ENCODE measurements at regions not wholly inside any gene's neighbourhood (a gene's known extent, or its start where the extent isn't known, plus 50 kb on each side); places are given as distances from the start of the nearest gene placed in this dataset.

DNA sequence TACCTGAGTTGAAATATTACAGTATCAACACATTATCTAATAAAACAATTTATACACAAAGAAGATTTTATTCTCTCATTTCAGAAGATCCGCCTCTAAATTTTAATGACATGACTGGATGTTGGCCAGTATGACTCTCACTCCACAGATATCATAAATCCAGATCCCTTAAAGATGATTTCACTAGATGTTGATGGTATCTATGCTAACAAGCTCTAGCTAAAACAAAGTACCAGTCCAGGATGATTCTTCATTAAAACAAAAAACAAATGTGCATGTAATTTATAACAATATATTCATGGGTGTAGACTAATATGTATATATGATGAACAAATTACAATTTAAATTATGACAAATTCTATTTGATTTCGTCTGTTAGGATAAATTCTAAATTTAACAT, 708.4 kb downstream of the SATB2 start:
- Histone ChIP-seq H3K27me3 (ENCODE audit: control insufficient read depth in 2 of 2, insufficient read depth in 1 of 2, low read length in 1 of 2) (no peaks in the 10 kb centered on the region), H3K4me1 (ENCODE audit: control insufficient read depth in 2 of 2, insufficient read depth in 2 of 2, low read length in 2 of 2) (no peaks in the 10 kb centered on the region), H3K27ac (ENCODE audit: low read depth in 1 of 2, low read length in 1 of 2) (no peak overlapping the region), H3K9me3 (ENCODE audit: control insufficient read depth in 2 of 2, insufficient read depth in 1 of 2, low read length in 1 of 2) (no peaks in the 10 kb centered on the region), H3K4me3 (ENCODE audit: low read length in 2 of 2) (no peak overlapping the region), H3K36me3 (ENCODE audit: control insufficient read depth in 2 of 2, insufficient read depth in 2 of 2, low read length in 1 of 2) (no peaks in the 10 kb centered on the region)
- no peak for DNase-seq (ENCODE audit: low read depth in 6 of 9, low spot score in 9 of 9)
- 86% methylated on average over 2 of the region's 2 CpGs for WGBS

DNA sequence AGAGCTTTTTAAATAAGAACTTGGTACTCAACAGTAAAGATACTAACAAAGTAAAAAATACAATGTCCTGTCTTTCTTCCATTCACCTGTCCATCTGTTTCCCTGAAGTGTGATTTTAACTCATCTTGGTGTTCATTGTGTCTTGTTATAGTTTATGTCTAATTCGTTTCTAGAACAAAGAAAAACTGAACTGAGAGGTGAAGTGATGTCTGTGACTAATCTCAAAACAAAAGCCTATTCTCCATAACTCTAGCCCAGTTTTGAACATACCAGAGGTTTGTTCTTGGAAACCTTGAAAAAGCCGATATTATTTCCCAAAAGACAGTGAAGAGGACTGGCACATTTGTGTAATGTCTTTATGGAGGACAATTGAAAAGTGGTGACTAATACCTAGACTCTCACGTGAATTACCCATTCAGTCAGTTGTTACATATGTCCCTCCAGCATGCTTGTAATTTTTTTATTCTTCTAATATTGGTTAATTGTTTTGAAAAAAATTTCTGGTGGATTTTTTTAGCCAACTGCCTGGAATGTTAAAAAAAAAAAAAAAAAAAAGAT, 725.8 kb downstream of the SATB2 start:
- WGBS: 78% methylated on average over 3 of the region's 3 CpGs
- Histone ChIP-seq H3K9me3 (ENCODE audit: control insufficient read depth in 2 of 2, insufficient read depth in 1 of 2, low read length in 1 of 2) (no peaks in the 10 kb centered on the region), H3K27me3 (ENCODE audit: control insufficient read depth in 2 of 2, insufficient read depth in 1 of 2, low read length in 1 of 2) (no peaks in the 10 kb centered on the region), H3K4me3 (ENCODE audit: low read length in 2 of 2) (no peak overlapping the region), H3K36me3 (ENCODE audit: control insufficient read depth in 2 of 2, insufficient read depth in 2 of 2, low read length in 1 of 2) (no peaks in the 10 kb centered on the region), H3K27ac (ENCODE audit: low read depth in 1 of 2, low read length in 1 of 2) (no peak overlapping the region), H3K4me1 (ENCODE audit: control insufficient read depth in 2 of 2, insufficient read depth in 2 of 2, low read length in 2 of 2) (no peaks in the 10 kb centered on the region)
- DNase-seq (ENCODE audit: low read depth in 6 of 9, low spot score in 9 of 9): no peak

DNA sequence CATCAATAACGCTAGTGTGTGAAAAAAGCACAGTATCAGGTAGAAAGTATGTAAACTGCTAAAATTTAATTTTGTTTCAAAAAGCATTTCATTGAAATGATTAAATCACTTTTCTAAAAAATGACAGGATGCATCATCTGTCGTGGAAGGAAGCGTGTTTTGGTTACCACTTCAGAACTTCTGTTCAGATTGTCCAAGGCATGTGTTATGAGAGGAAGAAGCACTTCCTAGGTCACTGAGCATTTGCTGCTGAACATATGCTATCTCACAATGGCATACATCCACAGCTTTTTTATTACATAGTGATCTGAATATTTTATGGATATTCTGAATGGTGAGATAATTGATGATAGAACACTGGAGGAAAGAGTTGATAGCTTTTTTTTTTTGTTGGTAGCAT, 737.5 kb downstream of the SATB2 start:
- DNase-seq (ENCODE audit: low read depth in 6 of 9, low spot score in 9 of 9): no peak
- WGBS: 78% methylated on average over 3 of the region's 3 CpGs
- no peaks in the 10 kb centered on the region for H3K4me1 ChIP-seq (ENCODE audit: control insufficient read depth in 2 of 2, insufficient read depth in 2 of 2, low read length in 2 of 2)
- no peak overlapping the region for H3K4me3 ChIP-seq (ENCODE audit: low read length in 2 of 2)
- no peaks in the 10 kb centered on the region for H3K36me3 ChIP-seq (ENCODE audit: control insufficient read depth in 2 of 2, insufficient read depth in 2 of 2, low read length in 1 of 2)
- H3K9me3 ChIP-seq (ENCODE audit: control insufficient read depth in 2 of 2, insufficient read depth in 1 of 2, low read length in 1 of 2): no peaks in the 10 kb centered on the region
- no peaks in the 10 kb centered on the region for H3K27me3 ChIP-seq (ENCODE audit: control insufficient read depth in 2 of 2, insufficient read depth in 1 of 2, low read length in 1 of 2)
- no peak overlapping the region for H3K27ac ChIP-seq (ENCODE audit: low read depth in 1 of 2, low read length in 1 of 2)

DNA sequence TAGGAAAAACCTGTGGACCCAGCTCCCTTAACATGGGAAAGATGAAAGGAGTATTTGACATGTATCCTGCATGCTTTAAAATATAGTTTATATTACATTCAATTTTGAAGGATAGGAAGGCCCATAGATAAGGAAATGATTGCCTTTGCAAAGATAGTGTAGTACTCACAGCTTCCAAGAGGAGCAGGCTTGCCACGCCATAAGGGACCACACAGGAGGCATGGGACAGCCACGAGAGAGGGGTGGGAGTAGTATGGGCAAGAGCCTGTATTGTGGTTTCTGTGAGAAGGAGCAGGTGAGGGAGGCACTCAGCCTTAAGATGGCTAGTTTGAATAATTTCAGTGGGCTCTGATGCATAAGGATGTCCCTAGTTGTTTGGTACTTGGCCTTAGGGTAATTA, 740.3 kb downstream of the SATB2 start:
- H3K36me3 ChIP-seq (ENCODE audit: control insufficient read depth in 2 of 2, insufficient read depth in 2 of 2, low read length in 1 of 2): no peaks in the 10 kb centered on the region
- H3K27ac ChIP-seq (ENCODE audit: low read depth in 1 of 2, low read length in 1 of 2): no peak overlapping the region

DNA sequence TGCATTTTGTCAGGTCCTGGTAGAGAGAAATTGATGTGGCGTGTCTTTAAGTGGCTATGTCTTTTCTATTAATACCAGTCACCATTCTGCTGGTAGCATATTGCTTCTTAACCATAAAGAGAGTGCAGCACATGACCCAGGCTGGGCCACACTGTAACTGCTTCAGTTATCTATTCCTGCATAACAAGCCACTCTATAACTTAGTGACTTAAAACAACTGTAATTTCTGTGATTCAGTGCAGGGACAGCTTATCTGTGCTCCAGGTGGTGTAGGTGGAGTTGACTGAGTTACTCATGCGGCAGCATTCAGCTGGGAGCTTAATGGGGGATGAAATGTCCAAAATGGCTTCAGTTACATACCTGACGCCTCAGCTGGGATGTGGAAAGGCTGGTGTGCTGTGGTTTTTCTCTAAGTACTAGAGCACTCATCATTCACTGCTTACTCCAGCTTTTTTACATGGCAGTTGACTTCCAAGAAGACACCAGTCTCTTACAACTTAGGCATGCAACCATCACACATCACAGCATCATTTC, 742.4 kb downstream of the SATB2 start:
- WGBS: 95% methylated on average over 3 of the region's 3 CpGs

More for the DNA sequence above, 740.3 kb downstream of the SATB2 start:
- WGBS: 86% methylated on average over 2 of the region's 2 CpGs
- no peaks in the 10 kb centered on the region for H3K27me3 ChIP-seq (ENCODE audit: control insufficient read depth in 2 of 2, insufficient read depth in 1 of 2, low read length in 1 of 2)
- no peaks in the 10 kb centered on the region for H3K9me3 ChIP-seq (ENCODE audit: control insufficient read depth in 2 of 2, insufficient read depth in 1 of 2, low read length in 1 of 2)
- H3K4me1 ChIP-seq (ENCODE audit: control insufficient read depth in 2 of 2, insufficient read depth in 2 of 2, low read length in 2 of 2): no peaks in the 10 kb centered on the region
- no peak overlapping the region for H3K4me3 ChIP-seq (ENCODE audit: low read length in 2 of 2)
- no peak for DNase-seq (ENCODE audit: low read depth in 6 of 9, low spot score in 9 of 9)

DNA sequence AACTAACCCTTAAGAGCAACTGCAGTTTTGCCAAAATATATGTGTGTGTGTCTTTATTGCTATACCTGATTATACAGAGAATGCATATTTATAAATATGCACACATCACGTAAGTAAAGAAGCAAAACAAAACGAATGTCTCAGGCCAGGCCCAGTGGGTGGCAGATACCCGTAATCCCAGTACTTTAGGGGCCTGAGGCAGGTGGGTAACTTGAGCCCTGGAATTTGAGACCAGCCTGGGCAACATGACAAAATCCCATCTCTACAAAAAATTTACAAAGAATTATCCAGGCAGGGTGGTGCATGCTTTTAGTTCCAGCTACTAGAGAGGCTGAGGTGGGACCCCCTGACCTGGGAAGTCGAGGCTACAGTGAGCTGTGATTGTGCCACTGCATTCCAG, 745.3 kb downstream of the SATB2 start:
- WGBS: 67% methylated on average over 4 of the region's 4 CpGs
- H3K4me1 ChIP-seq (ENCODE audit: control insufficient read depth in 2 of 2, insufficient read depth in 2 of 2, low read length in 2 of 2): no peaks in the 10 kb centered on the region

More for the DNA sequence above, 742.4 kb downstream of the SATB2 start:
- no peak overlapping the region for H3K27ac ChIP-seq (ENCODE audit: low read depth in 1 of 2, low read length in 1 of 2)
- H3K4me1 ChIP-seq (ENCODE audit: control insufficient read depth in 2 of 2, insufficient read depth in 2 of 2, low read length in 2 of 2): no peaks in the 10 kb centered on the region
- H3K4me3 ChIP-seq (ENCODE audit: low read length in 2 of 2): no peak overlapping the region
- H3K36me3 ChIP-seq (ENCODE audit: control insufficient read depth in 2 of 2, insufficient read depth in 2 of 2, low read length in 1 of 2): no peaks in the 10 kb centered on the region
- DNase-seq (ENCODE audit: low read depth in 6 of 9, low spot score in 9 of 9): no peak
- H3K27me3 ChIP-seq (ENCODE audit: control insufficient read depth in 2 of 2, insufficient read depth in 1 of 2, low read length in 1 of 2): no peaks in the 10 kb centered on the region
- H3K9me3 ChIP-seq (ENCODE audit: control insufficient read depth in 2 of 2, insufficient read depth in 1 of 2, low read length in 1 of 2): no peaks in the 10 kb centered on the region

DNA sequence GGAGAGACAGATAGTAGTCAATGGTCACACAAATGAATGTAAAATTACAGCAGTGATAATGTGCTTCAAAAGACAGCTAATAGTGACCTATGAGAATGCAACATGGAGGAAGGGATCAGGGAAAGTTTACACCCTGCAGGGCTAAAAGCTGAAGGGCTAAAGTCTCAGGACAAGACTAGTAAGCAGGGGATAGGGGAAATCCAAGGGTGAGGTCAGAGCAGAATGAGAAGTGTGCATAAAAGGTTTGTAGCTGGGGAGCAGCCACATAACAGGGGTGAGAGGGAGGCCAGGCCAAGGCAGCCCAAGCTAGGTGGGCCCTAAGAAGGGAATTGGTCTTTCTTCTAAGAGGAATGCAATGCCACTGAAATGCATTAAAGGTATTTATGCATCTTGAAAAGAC, 746.3 kb downstream of the SATB2 start:
- Histone ChIP-seq H3K27ac (ENCODE audit: low read depth in 1 of 2, low read length in 1 of 2) (no peak overlapping the region), H3K4me3 (ENCODE audit: low read length in 2 of 2) (no peak overlapping the region), H3K9me3 (ENCODE audit: control insufficient read depth in 2 of 2, insufficient read depth in 1 of 2, low read length in 1 of 2) (no peaks in the 10 kb centered on the region), H3K27me3 (ENCODE audit: control insufficient read depth in 2 of 2, insufficient read depth in 1 of 2, low read length in 1 of 2) (no peaks in the 10 kb centered on the region), H3K36me3 (ENCODE audit: control insufficient read depth in 2 of 2, insufficient read depth in 2 of 2, low read length in 1 of 2) (no peaks in the 10 kb centered on the region), H3K4me1 (ENCODE audit: control insufficient read depth in 2 of 2, insufficient read depth in 2 of 2, low read length in 2 of 2) (no peaks in the 10 kb centered on the region)
- DNase-seq (ENCODE audit: low read depth in 6 of 9, low spot score in 9 of 9): no peak

More for the DNA sequence above, 745.3 kb downstream of the SATB2 start:
- H3K27ac ChIP-seq (ENCODE audit: low read depth in 1 of 2, low read length in 1 of 2): no peak overlapping the region
- no peak for DNase-seq (ENCODE audit: low read depth in 6 of 9, low spot score in 9 of 9)
- H3K27me3 ChIP-seq (ENCODE audit: control insufficient read depth in 2 of 2, insufficient read depth in 1 of 2, low read length in 1 of 2): no peaks in the 10 kb centered on the region
- no peak overlapping the region for H3K4me3 ChIP-seq (ENCODE audit: low read length in 2 of 2)
- H3K36me3 ChIP-seq (ENCODE audit: control insufficient read depth in 2 of 2, insufficient read depth in 2 of 2, low read length in 1 of 2): no peaks in the 10 kb centered on the region
- no peaks in the 10 kb centered on the region for H3K9me3 ChIP-seq (ENCODE audit: control insufficient read depth in 2 of 2, insufficient read depth in 1 of 2, low read length in 1 of 2)

DNA sequence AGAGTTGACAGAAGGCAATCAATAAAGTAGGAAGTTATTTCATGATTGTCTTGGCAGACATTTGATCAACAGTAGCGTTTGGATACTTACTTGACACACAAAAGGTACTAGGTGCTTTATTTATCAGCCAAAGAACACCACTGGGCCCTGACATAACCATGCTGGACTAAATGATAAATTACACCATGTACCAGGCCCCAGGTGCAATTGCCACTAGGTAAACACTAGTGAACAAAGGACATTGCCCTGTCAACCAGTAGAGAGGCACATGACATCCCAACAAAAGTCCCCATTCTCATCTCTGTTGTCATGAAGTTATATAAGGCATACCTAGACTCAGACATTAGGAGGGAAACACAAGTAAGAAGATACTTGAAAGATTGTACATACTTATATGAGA, 747.2 kb downstream of the SATB2 start:
- WGBS: 82% methylated on average over 1 of the region's 1 CpG
- no peaks in the 10 kb centered on the region for H3K36me3 ChIP-seq (ENCODE audit: control insufficient read depth in 2 of 2, insufficient read depth in 2 of 2, low read length in 1 of 2)
- no peak overlapping the region for H3K27ac ChIP-seq (ENCODE audit: low read depth in 1 of 2, low read length in 1 of 2)
- no peaks in the 10 kb centered on the region for H3K4me1 ChIP-seq (ENCODE audit: control insufficient read depth in 2 of 2, insufficient read depth in 2 of 2, low read length in 2 of 2)
- H3K9me3 ChIP-seq (ENCODE audit: control insufficient read depth in 2 of 2, insufficient read depth in 1 of 2, low read length in 1 of 2): no peaks in the 10 kb centered on the region
- H3K4me3 ChIP-seq (ENCODE audit: low read length in 2 of 2): no peak overlapping the region
- no peaks in the 10 kb centered on the region for H3K27me3 ChIP-seq (ENCODE audit: control insufficient read depth in 2 of 2, insufficient read depth in 1 of 2, low read length in 1 of 2)
- no peak for DNase-seq (ENCODE audit: low read depth in 6 of 9, low spot score in 9 of 9)

DNA sequence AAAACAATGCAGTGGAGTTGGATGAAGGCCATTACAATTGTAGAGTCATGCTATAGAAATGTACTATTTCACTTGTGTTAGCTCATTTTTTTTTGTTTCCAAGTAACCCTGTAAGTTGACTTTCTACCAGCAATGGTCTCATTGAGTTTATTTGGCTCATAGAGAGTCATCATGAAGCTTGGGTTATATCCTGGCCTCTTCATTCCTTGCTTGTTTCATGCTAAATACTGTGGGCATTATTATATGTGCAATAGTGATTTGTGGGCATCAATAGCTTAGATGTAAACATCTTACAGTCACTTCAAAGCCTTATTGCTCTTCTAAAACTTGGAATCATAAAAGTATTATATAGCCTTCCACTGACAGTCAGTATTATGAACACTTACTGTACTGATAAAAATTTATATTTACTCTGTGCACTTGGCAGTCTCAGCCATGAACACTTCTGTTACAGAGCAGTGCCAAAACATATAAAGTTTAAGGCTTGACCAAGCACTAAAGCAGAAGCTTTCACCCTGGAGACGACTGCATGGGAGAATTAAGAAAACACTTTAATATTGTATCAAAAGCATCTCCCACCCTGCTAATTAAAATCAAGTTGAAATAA, 751.2 kb downstream of the SATB2 start:
- no peaks in the 10 kb centered on the region for H3K36me3 ChIP-seq (ENCODE audit: control insufficient read depth in 2 of 2, insufficient read depth in 2 of 2, low read length in 1 of 2)
- no peak overlapping the region for H3K27ac ChIP-seq (ENCODE audit: low read depth in 1 of 2, low read length in 1 of 2)
- H3K4me1 ChIP-seq (ENCODE audit: control insufficient read depth in 2 of 2, insufficient read depth in 2 of 2, low read length in 2 of 2): no peaks in the 10 kb centered on the region
- no peaks in the 10 kb centered on the region for H3K9me3 ChIP-seq (ENCODE audit: control insufficient read depth in 2 of 2, insufficient read depth in 1 of 2, low read length in 1 of 2)
- DNase-seq (ENCODE audit: low read depth in 6 of 9, low spot score in 9 of 9): no peak
- no peak overlapping the region for H3K4me3 ChIP-seq (ENCODE audit: low read length in 2 of 2)
- 94% methylated on average over 1 of the region's 1 CpG for WGBS
- no peaks in the 10 kb centered on the region for H3K27me3 ChIP-seq (ENCODE audit: control insufficient read depth in 2 of 2, insufficient read depth in 1 of 2, low read length in 1 of 2)

Measured in thymus (tissue), 11 donors.